ENCODE measurements at regions not wholly inside any gene's neighbourhood (a gene's known extent, or its start where the extent isn't known, plus 50 kb on each side); places are given as distances from the start of the nearest gene placed in this dataset.
A peak's percentile ranks its signal among the peaks of the same experiment; 100 is the strongest.
"Not testable (repeated sequence)": the region's sequence is repeated elsewhere in the genome, so short reads cannot be mapped to it uniquely, and the experiment has no call there.

- H3K27me3 ChIP-seq (ENCODE audit: control insufficient read depth in 4 of 4, insufficient read depth in 4 of 4, low read length in 3 of 4) = no peaks in the 10 kb centered on the region
- H3K27ac ChIP-seq (ENCODE audit: low read depth in 1 of 2, low read length in 2 of 2) = no peak overlapping the region
- no peaks in the 10 kb centered on the region for H3K9me3 ChIP-seq (ENCODE audit: control insufficient read depth in 4 of 4, low read length in 3 of 4)
- WGBS = 93% methylated on average over 4 of the region's 4 CpGs
- no peak for DNase-seq (ENCODE audit: low spot score)
- no peaks in the 10 kb centered on the region for H3K4me1 ChIP-seq (ENCODE audit: control insufficient read depth in 4 of 4, insufficient read depth in 4 of 4, low read length in 3 of 4)
- no peak for TF ChIP-seq NR2F2 (IDR thresholded peaks at IDR 0.05)
- TF ChIP-seq HNF4A (conservative IDR thresholded peaks at IDR 0.05) = no peak
- no peak for TF ChIP-seq RAD21 (IDR thresholded peaks at IDR 0.05)
- no peak for TF ChIP-seq SP1 (IDR thresholded peaks at IDR 0.05)
- TF ChIP-seq HNF4G (IDR thresholded peaks at IDR 0.05) = no peak
- H3K36me3 ChIP-seq (ENCODE audit: control insufficient read depth in 4 of 4, insufficient read depth in 3 of 4, low read depth in 1 of 4, low read length in 3 of 4) = peaks cover 3 to 17% (median 9%) of the 10 kb centered on the region in 4 donors
- no peak overlapping the region for H3K4me3 ChIP-seq (ENCODE audit: low read depth in 1 of 3, low read length in 3 of 3)
- no peak overlapping the region for H3K9ac ChIP-seq (ENCODE audit: low read depth in 1 of 2, low read length in 2 of 2)
These were observed 156.8 kb downstream of the LEPR start for GRCh38 chr1:65577278-65577677.

- not testable (repeated sequence) for H3K27ac ChIP-seq (ENCODE audit: low read depth in 1 of 2, low read length in 2 of 2); DNase-seq (ENCODE audit: low spot score); H3K4me1 ChIP-seq (ENCODE audit: control insufficient read depth in 4 of 4, insufficient read depth in 4 of 4, low read length in 3 of 4); H3K27me3 ChIP-seq (ENCODE audit: control insufficient read depth in 4 of 4, insufficient read depth in 4 of 4, low read length in 3 of 4); H3K4me3 ChIP-seq (ENCODE audit: low read depth in 1 of 3, low read length in 3 of 3); H3K9me3 ChIP-seq (ENCODE audit: control insufficient read depth in 4 of 4, low read length in 3 of 4); H3K9ac ChIP-seq (ENCODE audit: low read depth in 1 of 2, low read length in 2 of 2)
- H3K36me3 ChIP-seq (ENCODE audit: control insufficient read depth in 4 of 4, insufficient read depth in 3 of 4, low read depth in 1 of 4, low read length in 3 of 4) = peaks cover 2 to 12% (median 9%) of the 10 kb centered on the region in 4 donors
- 96% methylated on average over 3 of the region's 3 CpGs for WGBS
These were observed 157.5 kb downstream of the LEPR start for GRCh38 chr1:65577982-65578381.

GRCh38 chr1:65581119-65581518 is 160.7 kb downstream of the LEPR start:
- Histone ChIP-seq H3K4me3 (ENCODE audit: low read depth in 1 of 3, low read length in 3 of 3) (no peak overlapping the region), H3K9me3 (ENCODE audit: control insufficient read depth in 4 of 4, low read length in 3 of 4) (no peaks in the 10 kb centered on the region), H3K27ac (ENCODE audit: low read depth in 1 of 2, low read length in 2 of 2) (no peak overlapping the region), H3K4me1 (ENCODE audit: control insufficient read depth in 4 of 4, insufficient read depth in 4 of 4, low read length in 3 of 4) (peaks cover 0 to 9% (median under 1%) of the 10 kb centered on the region in 4 donors), H3K36me3 (ENCODE audit: control insufficient read depth in 4 of 4, insufficient read depth in 3 of 4, low read depth in 1 of 4, low read length in 3 of 4) (peaks cover 0 to 10% (median 4%) of the 10 kb centered on the region in 4 donors), H3K9ac (ENCODE audit: low read depth in 1 of 2, low read length in 2 of 2) (no peak overlapping the region), H3K27me3 (ENCODE audit: control insufficient read depth in 4 of 4, insufficient read depth in 4 of 4, low read length in 3 of 4) (no peaks in the 10 kb centered on the region)
- WGBS = 96% methylated on average over 2 of the region's 2 CpGs
- no peak for DNase-seq (ENCODE audit: low spot score)
- TF ChIP-seq RAD21 (IDR thresholded peaks at IDR 0.05) = peak; percentile 55 to 64
- TF ChIP-seq ZBTB33 (IDR thresholded peaks at IDR 0.05) = no peak
- TF ChIP-seq CTCF (IDR thresholded peaks at IDR 0.05; ENCODE audit: low read depth, low read length, missing input control) = peak; percentile 16
- TF ChIP-seq NR2F2 (IDR thresholded peaks at IDR 0.05) = no peak

GRCh38 chr1:65584399-65584798 is 163.9 kb downstream of the LEPR start:
- Histone ChIP-seq H3K27me3 (ENCODE audit: control insufficient read depth in 4 of 4, insufficient read depth in 4 of 4, low read length in 3 of 4) (no peaks in the 10 kb centered on the region), H3K9me3 (ENCODE audit: control insufficient read depth in 4 of 4, low read length in 3 of 4) (no peaks in the 10 kb centered on the region), H3K36me3 (ENCODE audit: control insufficient read depth in 4 of 4, insufficient read depth in 3 of 4, low read depth in 1 of 4, low read length in 3 of 4) (peaks cover 0 to 3% (median 1%) of the 10 kb centered on the region in 4 donors), H3K9ac (ENCODE audit: low read depth in 1 of 2, low read length in 2 of 2) (no peak overlapping the region), H3K4me1 (ENCODE audit: control insufficient read depth in 4 of 4, insufficient read depth in 4 of 4, low read length in 3 of 4) (peaks cover 0 to 9% (median under 1%) of the 10 kb centered on the region in 4 donors), H3K27ac (ENCODE audit: low read depth in 1 of 2, low read length in 2 of 2) (peak overlapping the region in 1 of 2 donors; percentile 9), H3K4me3 (ENCODE audit: low read depth in 1 of 3, low read length in 3 of 3) (no peak overlapping the region)
- no peak for DNase-seq (ENCODE audit: low spot score)
- TF ChIP-seq RXRA (IDR thresholded peaks at IDR 0.05) (no peak), ZBTB33 (IDR thresholded peaks at IDR 0.05) (no peak), RAD21 (IDR thresholded peaks at IDR 0.05) (peak in 1 of 2 donors; percentile 44)
- 44% methylated on average over 2 of the region's 2 CpGs for WGBS
